ENCODE measurements at regions not wholly inside any gene's neighbourhood (a gene's known extent, or its start where the extent isn't known, plus 50 kb on each side); places are given as distances from the start of the nearest gene placed in this dataset.

DNA sequence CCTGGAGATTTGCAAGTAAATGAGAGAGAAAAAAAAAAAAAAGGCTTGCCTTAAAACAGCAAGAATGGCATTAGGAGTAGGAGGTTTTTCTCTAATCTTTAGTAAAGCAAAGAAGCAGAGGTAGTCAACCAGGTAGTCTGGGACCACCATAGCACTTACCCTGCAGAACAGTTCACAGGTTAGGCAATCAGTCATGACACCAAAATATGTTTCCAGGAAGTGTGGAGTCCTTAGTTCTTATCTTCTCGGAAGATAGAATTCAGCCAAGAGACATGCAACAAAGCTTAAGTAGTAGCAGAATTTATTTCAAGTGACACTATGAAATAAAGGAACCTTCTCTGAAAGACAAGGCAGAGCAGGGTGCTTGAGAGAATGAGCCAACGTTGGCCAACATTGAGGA is 295.8 kb downstream of the IPO8 start:
- no peak overlapping the region for H3K4me3 Mint-ChIP-seq
- 86% methylated on average over 1 of the region's 2 CpGs for WGBS (ENCODE audit: insufficient coverage)
- peaks cover 24 to 33% of the 10 kb centered on the region in 2 donors for H3K9me3 ChIP-seq (replicated peaks in 1 of 2; ENCODE audit: control insufficient read depth in 1 of 2, insufficient read depth in 1 of 2, low read length in 2 of 2)
- H3K4me2 ChIP-seq (replicated peaks; ENCODE audit: extremely low read depth, low read length, poor library complexity, severe bottlenecking) = no peak overlapping the region
- no peak overlapping the region for H3K9ac ChIP-seq (ENCODE audit: insufficient read depth, low read length, poor library complexity, severe bottlenecking)
- no peaks in the 10 kb centered on the region for H4K20me1 ChIP-seq (ENCODE audit: insufficient read depth, low read length)
- H3K9me3 Mint-ChIP-seq = peaks cover 7 to 25% (median 14%) of the 10 kb centered on the region in 7 donors
- H2AFZ ChIP-seq (ENCODE audit: insufficient read depth, low read depth, low read length, poor library complexity, severe bottlenecking) = no peak overlapping the region
- H3K4me1 ChIP-seq (ENCODE audit: control insufficient read depth in 1 of 2, insufficient read depth in 2 of 2, low read length in 2 of 2) = no peaks in the 10 kb centered on the region
- H3K36me3 Mint-ChIP-seq = no peaks in the 10 kb centered on the region
- H3K79me2 ChIP-seq (ENCODE audit: insufficient read depth, low read length) = no peaks in the 10 kb centered on the region
- H3K27ac ChIP-seq (ENCODE audit: low read depth in 1 of 2, low read length in 2 of 2) = no peak overlapping the region
- no peak for TF ChIP-seq CTCF (IDR thresholded peaks at IDR 0.05)
- no peak overlapping the region for H3K4me3 ChIP-seq (replicated peaks in 1 of 3; ENCODE audit: low read depth in 2 of 3, low read length in 3 of 3)
- H3K27me3 ChIP-seq (ENCODE audit: control insufficient read depth in 2 of 2, insufficient read depth in 2 of 2, low read length in 2 of 2) = no peaks in the 10 kb centered on the region
- intact Hi-C loops (cut with micrococcal nuclease) = no loop called here
- no peaks in the 10 kb centered on the region for H3K27me3 Mint-ChIP-seq (ENCODE audit: low read depth in 3 of 3)
- H3K36me3 ChIP-seq (replicated peaks in 1 of 2; ENCODE audit: control insufficient read depth in 1 of 2, insufficient read depth in 2 of 2, low read length in 2 of 2) = no peaks in the 10 kb centered on the region
- DNase-seq = no peak
- no peaks in the 10 kb centered on the region for H3K4me1 Mint-ChIP-seq
- no peak overlapping the region for H3K27ac Mint-ChIP-seq

DNA sequence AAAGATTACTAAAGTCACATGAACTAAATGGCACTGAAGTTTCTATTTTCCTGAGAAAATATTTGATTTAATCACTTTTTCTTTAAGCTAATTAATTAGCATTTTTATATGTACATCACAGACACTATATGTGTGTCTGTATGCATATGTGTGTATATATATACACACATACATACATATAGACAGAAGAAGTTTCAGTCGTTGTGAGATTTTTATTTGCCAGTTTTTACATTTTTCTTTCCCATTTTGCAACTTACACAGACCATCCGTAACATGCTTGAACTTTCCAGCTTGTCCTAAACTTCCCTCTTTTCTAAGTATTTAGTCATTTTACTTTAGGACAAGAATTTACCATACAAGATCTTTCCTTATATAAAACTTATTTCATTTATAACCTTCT is 299.1 kb downstream of the IPO8 start:
- H3K36me3 Mint-ChIP-seq = no peaks in the 10 kb centered on the region
- no peaks in the 10 kb centered on the region for H3K27me3 Mint-ChIP-seq (ENCODE audit: low read depth in 3 of 3)
- Histone ChIP-seq H3K4me2 (replicated peaks; ENCODE audit: extremely low read depth, low read length, poor library complexity, severe bottlenecking) (no peak overlapping the region), H3K9ac (ENCODE audit: insufficient read depth, low read length, poor library complexity, severe bottlenecking) (no peak overlapping the region), H3K4me1 (ENCODE audit: control insufficient read depth in 1 of 2, insufficient read depth in 2 of 2, low read length in 2 of 2) (no peaks in the 10 kb centered on the region), H3K4me3 (replicated peaks in 1 of 3; ENCODE audit: low read depth in 2 of 3, low read length in 3 of 3) (no peak overlapping the region), H3K27ac (ENCODE audit: low read depth in 1 of 2, low read length in 2 of 2) (no peak overlapping the region), H4K20me1 (ENCODE audit: insufficient read depth, low read length) (no peaks in the 10 kb centered on the region), H3K27me3 (ENCODE audit: control insufficient read depth in 2 of 2, insufficient read depth in 2 of 2, low read length in 2 of 2) (no peaks in the 10 kb centered on the region), H3K36me3 (replicated peaks in 1 of 2; ENCODE audit: control insufficient read depth in 1 of 2, insufficient read depth in 2 of 2, low read length in 2 of 2) (no peaks in the 10 kb centered on the region), H3K79me2 (ENCODE audit: insufficient read depth, low read length) (no peaks in the 10 kb centered on the region), H3K9me3 (replicated peaks in 1 of 2; ENCODE audit: control insufficient read depth in 1 of 2, insufficient read depth in 1 of 2, low read length in 2 of 2) (peaks cover 30 to 33% of the 10 kb centered on the region in 2 donors), H2AFZ (ENCODE audit: insufficient read depth, low read depth, low read length, poor library complexity, severe bottlenecking) (no peak overlapping the region)
- no peaks in the 10 kb centered on the region for H3K4me1 Mint-ChIP-seq
- H3K9me3 Mint-ChIP-seq = peaks cover 4 to 29% (median 15%) of the 10 kb centered on the region in 7 donors
- H3K4me3 Mint-ChIP-seq = no peak overlapping the region
- no peak for DNase-seq
- TF ChIP-seq CTCF (IDR thresholded peaks at IDR 0.05) = no peak
- no peak overlapping the region for H3K27ac Mint-ChIP-seq
- no CpG with 5 or more reads among the region's 2 CpGs for WGBS (ENCODE audit: insufficient coverage)
- intact Hi-C loops (cut with micrococcal nuclease) = no loop called here
